CD4-positive, alpha-beta T cell treated with Interleukin-15 for 4 hours (primary cell): ENCODE measurements at regions not wholly inside any gene's neighbourhood (a gene's known extent, or its start where the extent isn't known, plus 50 kb on each side); places are given as distances from the start of the nearest gene placed in this dataset.
"Not testable (repeated sequence)": the region's sequence is repeated elsewhere in the genome, so short reads cannot be mapped to it uniquely, and the experiment has no call there.

ENCODE experiments used
- DNase-seq: peaks from one replicate; pipeline ENCODE4 v3.0.0-alpha.2; 2020; ENCODE audit warnings: low spot score

DNA sequence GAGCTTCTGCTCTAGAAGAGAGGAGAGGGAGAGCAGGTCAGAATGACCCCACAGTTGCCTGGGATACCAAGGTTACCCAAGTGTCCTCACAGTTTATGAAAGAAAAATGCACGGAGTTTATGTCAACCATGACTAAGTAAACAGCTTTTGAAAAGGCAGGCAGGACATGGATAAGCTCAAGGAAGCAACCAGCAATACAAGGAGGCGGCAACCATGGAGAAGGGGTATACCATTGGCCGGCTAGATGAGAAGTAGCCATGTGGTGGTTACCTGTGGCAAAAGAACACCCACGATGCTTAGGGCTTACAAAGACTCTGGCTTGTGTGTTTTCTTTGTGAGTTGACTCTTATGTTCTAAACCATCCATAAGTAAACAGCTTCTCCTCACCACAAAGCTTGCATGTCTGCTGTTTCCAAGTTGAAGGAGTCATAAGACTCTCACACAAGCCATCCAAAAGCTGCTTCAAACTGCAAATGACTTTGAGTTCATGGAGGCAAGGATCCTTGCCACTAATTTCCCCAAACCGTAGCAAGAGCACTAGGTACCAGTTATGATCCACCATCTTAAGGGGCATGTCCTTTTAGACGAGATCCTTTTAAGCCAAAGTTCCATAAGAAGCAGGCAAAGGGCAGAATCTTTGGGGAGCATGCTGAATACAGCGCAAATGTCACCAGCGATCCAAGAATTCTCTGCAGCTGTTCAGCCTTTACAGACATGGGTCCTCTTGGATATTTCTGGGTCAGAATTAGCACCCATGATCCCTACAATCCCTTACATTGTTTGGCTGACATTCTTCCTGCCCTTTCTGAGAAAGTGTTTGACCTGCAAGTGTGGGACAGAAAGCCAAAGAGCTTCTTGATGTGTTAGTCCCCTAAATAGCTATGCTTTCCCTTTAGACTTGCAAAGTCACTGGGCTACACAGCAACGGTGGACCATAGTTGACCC is 74.8 kb upstream of the IPO5 start:
- DNase-seq: no peak

- no peak for DNase-seq
These were observed 73.7 kb upstream of the IPO5 start for GRCh38 chr13:97879646-97880310.

DNA sequence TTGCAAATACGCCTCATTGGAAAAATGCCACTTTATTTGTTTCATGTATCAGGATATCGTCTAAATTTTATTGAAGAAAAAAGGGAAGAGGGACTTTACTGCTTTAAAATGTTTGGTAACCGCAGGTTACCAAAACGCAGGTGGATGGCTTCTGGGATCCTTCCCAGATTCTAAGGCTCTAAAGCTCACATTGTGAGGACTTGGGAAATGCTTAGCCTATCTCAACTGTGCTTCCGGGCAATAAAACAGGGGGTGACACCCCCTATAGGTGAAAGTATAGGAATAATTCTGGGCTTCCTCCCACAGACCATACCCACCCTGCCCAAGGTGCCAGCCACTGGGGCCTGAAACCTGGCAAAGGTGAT is 73.2 kb upstream of the IPO5 start:
- DNase-seq: no peak

DNA sequence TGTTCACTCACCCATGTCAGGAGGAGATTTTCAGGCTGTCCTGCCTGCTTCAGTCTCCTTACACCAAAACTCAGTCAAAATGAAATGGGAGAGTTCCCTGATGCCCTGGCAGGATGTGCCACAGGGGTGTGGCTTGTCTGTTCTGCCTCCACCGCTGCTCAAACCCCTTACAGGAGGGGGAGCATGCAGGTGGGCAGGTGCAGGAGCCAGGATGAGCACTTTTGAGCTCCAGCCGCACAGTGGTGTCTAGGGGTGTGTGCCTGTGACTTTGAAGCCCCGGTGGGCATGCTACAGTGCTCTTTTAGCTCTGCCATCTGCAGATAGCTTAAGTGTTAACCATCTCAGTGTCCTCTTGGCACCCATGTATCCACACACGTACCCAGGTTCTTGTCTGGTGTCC is 71.9 kb upstream of the IPO5 start:
- no peak for DNase-seq

DNA sequence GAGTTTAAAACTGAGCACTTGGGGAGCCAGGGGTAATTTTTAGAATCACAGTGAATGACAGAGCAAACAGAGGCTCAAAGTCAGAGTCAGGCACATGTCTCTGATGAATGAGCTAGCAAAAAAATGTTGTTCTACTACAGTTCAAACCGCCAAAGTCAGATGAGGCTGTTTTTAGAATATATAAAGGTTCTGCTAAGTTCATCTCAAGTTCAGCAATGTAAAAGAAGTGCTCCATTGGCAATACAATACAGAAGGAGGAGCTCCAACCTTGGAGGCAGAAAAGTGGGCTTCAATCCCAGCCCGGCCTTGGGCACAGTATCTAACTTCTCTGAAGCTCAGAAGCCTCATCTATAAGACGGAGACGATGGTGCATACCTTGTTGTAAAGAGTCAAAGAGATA is 70.1 kb upstream of the IPO5 start:
- DNase-seq: no peak

- no peak for DNase-seq
These were observed 68.6 kb upstream of the IPO5 start for GRCh38 chr13:97884707-97885468.

DNA sequence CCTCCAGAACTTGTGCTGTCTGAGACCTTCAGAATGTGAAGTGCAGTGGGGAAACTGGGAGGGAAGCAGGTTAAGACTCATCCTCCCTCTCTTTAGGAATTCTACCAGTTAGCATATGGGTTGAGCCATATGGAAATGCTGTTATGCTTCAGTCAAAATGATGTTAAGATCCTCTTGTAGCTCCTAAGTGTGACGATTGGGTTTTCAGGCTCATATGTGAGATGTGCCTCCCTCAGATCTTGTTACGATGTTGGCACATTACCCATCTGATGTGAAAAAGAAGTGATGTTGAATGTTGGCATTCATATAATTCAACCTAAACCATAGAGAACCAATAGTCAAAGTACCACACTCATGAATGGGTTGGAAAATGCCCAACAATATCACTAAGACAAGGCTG is 67.8 kb upstream of the IPO5 start:
- DNase-seq: no peak

- no peak for DNase-seq
These were observed 63.7 kb upstream of the IPO5 start for GRCh38 chr13:97889803-97890202.

- no peak for DNase-seq
These were observed 62.9 kb upstream of the IPO5 start for GRCh38 chr13:97890573-97890972.

- not testable (repeated sequence) for DNase-seq
These were observed 61.5 kb upstream of the IPO5 start for GRCh38 chr13:97891964-97892363.

DNA sequence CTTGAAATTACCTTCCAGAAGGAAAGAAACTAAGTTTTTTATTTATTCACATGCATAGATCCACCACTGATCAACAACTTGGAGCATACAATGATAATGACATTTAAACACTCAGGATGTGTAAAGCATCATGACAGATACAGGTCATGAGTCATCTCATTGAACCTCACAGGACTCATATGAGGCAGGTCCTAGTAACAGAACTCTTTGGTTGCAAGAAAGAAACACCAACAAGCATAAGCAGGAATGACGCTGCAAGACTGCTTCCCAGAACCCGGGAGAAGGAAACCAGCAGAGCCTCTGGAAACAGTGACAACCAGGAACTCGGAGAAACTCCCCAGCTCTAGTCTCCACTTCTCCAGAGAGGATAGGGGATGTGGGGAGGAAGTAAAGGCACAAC is 60.8 kb upstream of the IPO5 start:
- DNase-seq: no peak

DNA sequence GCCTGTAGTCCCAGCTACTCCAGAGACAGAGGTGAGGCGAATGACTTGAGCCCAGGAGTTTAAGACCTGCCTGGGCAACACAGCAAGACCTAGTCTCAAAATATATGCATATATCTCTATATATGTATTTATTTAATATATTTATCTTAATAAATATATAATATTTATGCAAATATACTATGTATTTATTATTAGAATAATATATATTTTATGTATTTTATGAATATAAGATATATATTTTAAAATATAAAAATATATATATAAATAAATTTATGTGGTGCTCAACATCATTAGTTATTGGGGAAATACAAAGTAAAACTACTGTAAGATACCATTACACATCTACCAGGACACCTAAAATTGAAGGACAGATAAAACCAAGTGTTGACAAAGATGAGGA is 58.1 kb upstream of the IPO5 start:
- no peak for DNase-seq

- no peak for DNase-seq
These were observed 57.0 kb upstream of the IPO5 start for GRCh38 chr13:97896446-97896845.

DNA sequence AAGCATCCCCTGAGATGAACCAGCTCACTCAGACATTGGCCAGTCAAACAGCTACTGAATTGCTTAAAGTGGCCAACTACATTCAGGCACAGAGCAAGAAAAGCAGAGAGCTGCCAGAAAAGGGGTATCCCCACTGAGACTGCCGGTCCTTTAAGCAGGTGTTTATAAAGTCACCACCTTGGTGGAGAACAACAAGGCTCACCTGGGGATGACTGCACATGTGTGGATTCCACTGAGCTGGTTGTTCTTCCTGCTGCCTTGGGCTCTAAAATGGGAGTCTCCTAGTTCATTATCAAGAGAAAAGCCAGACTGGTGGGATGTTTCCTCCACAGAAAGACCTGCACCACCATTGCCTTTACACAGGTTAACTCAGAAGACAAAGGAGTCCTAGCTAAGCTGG is 51.8 kb upstream of the IPO5 start:
- no peak for DNase-seq
